ENCODE measurements at regions not wholly inside any gene's neighbourhood (a gene's known extent, or its start where the extent isn't known, plus 50 kb on each side); places are given as distances from the start of the nearest gene placed in this dataset.
"Not testable (repeated sequence)": the region's sequence is repeated elsewhere in the genome, so short reads cannot be mapped to it uniquely, and the experiment has no call there.

- DNase-seq (ENCODE audit: low spot score), result no peak
Measured at GRCh38 chr7:26083113-26083512, 68.9 kb upstream of the NFE2L3 start.

- DNase-seq (ENCODE audit: low spot score), result no peak
Measured at GRCh38 chr7:26084418-26084817, 67.6 kb upstream of the NFE2L3 start.

DNA sequence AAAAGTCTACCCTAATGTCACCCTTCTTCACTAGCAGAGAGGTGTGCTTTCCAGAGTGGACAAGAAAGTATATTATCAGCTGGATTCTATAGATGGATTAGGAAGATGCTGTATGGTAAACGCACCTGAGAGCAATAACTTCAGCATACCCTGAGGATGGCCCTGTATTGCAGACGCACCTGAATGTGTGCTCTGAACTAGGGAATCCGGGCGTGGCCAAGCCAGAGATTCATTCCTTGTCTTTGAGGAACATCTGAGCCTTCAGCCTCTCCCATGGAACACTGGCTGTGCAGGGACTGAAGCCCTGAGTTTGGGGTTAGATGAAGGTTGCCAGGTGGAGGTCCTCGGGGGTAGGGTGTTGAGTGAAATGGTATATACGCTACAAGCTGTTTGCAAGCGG lies 66.2 kb upstream of the NFE2L3 start:
- DNase-seq (ENCODE audit: low spot score), result no peak

DNA sequence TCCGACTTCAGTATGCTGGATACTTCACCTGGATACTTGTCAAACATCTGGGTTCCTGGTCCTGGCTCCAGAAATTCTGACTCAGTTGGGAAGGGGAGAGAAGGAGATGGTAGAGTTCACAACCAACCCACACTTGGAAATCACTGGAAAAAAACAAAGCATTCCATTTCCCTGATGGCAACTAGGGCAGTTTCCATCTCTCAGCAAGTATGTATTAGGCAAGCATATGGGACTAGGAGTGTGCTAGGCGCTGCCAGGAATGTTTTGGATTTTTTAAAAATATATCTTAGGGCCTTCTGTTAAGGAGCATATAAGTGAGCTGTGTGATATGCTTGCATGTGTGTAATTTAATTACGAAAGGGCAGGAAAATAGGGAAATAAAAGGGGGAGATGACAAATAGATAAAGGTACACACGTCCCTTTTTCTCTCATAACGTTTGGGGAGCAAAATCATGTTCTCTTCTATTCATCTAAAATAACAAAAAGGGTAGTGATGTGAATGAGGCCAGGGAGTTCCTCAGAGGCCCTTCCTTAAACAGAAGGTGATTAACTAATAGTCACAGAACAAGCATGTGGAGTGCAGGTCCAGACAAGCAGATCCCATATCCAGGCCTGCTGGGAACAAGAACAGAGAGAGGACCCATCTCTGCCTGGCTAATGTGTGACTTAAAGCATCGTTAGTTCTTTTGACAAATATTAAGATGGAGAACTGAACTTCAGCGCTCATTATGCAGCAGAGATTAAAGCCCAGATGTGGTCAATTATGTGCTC lies 64.5 kb upstream of the NFE2L3 start:
- no peak for DNase-seq (ENCODE audit: low spot score)

DNA sequence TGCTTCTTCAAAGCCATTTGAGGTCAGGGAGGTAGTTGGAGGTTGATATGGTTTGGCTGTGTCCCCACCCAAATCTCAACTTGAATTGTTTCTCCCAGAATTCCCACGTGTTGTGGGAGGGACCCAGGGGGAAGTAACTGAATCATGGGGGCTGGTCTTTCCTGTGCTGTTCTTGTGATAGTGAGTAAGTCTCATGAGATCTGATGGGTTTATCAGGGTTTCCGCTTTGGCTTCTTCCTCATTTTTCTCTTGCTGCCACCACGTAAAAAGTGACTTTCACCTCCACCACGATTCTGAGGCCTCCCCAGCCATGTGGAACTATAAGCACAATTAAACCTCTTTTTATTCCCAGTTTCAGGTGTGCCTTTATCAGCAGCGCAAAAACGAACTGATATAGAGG lies 62.5 kb upstream of the NFE2L3 start:
- DNase-seq (ENCODE audit: low spot score), result not testable (repeated sequence)

GRCh38 chr7:26090927-26091519 lies 61.0 kb upstream of the NFE2L3 start:
- DNase-seq (ENCODE audit: low spot score), result peak; percentile 55

- no peak for DNase-seq (ENCODE audit: low spot score)
Measured at GRCh38 chr7:26091933-26092332, 60.1 kb upstream of the NFE2L3 start.

DNA sequence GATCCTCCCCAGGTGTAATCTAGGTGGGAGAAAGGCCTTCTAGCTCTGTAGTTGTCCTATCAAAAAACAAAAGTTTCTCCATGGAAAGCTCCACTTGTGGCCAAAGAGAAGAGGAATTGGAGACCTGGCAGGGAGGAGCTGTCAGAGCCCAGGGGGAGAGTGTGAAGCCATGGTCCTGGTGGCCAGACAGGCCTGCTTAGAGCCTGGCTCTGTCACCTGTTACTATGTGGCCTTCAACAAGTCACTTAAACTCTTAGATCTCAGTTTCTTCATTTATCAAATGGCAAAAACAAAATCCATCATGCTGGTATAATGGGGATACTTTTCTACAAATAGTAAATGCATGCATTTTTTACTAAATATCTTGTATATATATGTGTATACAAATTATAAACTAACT lies 59.0 kb upstream of the NFE2L3 start:
- no peak for DNase-seq (ENCODE audit: low spot score)

- no peak for DNase-seq (ENCODE audit: low spot score)
Measured at GRCh38 chr7:26096136-26096535, 55.9 kb upstream of the NFE2L3 start.

GRCh38 chr7:26097837-26098668 lies 53.9 kb upstream of the NFE2L3 start:
- no peak for DNase-seq (ENCODE audit: low spot score)

DNA sequence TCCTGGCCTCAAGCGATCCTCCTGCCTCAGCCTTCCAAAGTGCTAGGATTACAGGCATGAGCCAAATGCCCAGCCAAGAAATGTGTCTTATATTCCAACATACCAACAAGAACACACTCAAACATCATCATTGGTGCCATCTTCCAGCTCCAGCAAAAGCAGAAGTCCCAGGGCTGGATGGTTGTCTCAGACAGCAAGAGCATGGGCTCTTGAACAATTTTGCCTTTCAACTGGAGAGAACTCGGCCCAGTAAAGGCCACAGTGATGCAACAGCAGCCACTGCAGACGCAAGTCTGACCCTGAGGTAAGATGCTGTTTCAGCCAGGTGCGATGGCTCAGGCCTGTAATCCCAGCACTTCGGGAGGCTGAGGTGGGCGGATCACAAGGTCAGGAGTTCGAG lies 52.8 kb upstream of the NFE2L3 start:
- DNase-seq (ENCODE audit: low spot score), result no peak

GRCh38 chr7:26100406-26101339 lies 51.3 kb upstream of the NFE2L3 start:
- no peak for DNase-seq (ENCODE audit: low spot score)

- no peak for DNase-seq (ENCODE audit: low spot score)
Measured at GRCh38 chr7:26101361-26102151, 50.4 kb upstream of the NFE2L3 start.

GRCh38 chr7:26102176-26102575 lies 49.8 kb upstream of the NFE2L3 start:
- no peak for DNase-seq (ENCODE audit: low spot score)
